AG09309 (cell line): ENCODE measurements at regions not wholly inside any gene's neighbourhood (a gene's known extent, or its start where the extent isn't known, plus 50 kb on each side); places are given as distances from the start of the nearest gene placed in this dataset.
"Not testable (repeated sequence)": the region's sequence is repeated elsewhere in the genome, so short reads cannot be mapped to it uniquely, and the experiment has no call there.

ENCODE experiments used
- DNase-seq: peaks from one replicate; pipeline ENCODE4 v3.0.0-alpha.2; 2010; ENCODE audit warnings: low read depth
- H3K4me3 ChIP-seq: 2 replicates; pipeline ENCODE4 v1.5.1; 2011; ENCODE audit warnings: mild to moderate bottlenecking, low read depth, low read length, moderate library complexity; ENCODE audit not compliant: control insufficient read depth
- TF ChIP-seq, protein P1 (sequence below): IDR thresholded peaks from 2 replicates; pipeline ENCODE4 v1.5.1; 2011; ENCODE audit warnings: mild to moderate bottlenecking, low read depth, low read length, inconsistent platforms; ENCODE audit not compliant: insufficient read depth, control insufficient read depth; ENCODE audit errors: missing control alignments

DNA sequence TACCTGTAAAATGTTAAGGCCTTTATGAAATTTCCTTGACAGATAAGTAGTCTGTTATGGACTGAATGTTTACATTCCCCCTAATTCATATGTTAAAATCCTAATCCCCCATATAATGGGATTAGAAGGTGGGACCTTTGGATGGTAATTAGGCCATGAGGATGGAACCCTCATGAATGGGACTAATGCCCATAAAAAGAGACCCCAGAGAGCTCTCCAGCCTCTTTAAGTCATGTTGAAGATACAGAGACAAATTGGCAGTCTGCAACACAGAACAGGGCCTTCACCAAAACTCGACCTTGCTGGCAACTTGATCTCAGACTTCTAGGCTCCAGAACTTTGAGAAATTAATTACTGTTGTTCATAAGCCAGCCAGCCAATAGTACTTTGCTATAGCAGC, 1344.5 kb upstream of the PCDH7 start:
- no peak for DNase-seq
- TF ChIP-seq, protein P1, sequence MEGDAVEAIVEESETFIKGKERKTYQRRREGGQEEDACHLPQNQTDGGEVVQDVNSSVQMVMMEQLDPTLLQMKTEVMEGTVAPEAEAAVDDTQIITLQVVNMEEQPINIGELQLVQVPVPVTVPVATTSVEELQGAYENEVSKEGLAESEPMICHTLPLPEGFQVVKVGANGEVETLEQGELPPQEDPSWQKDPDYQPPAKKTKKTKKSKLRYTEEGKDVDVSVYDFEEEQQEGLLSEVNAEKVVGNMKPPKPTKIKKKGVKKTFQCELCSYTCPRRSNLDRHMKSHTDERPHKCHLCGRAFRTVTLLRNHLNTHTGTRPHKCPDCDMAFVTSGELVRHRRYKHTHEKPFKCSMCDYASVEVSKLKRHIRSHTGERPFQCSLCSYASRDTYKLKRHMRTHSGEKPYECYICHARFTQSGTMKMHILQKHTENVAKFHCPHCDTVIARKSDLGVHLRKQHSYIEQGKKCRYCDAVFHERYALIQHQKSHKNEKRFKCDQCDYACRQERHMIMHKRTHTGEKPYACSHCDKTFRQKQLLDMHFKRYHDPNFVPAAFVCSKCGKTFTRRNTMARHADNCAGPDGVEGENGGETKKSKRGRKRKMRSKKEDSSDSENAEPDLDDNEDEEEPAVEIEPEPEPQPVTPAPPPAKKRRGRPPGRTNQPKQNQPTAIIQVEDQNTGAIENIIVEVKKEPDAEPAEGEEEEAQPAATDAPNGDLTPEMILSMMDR: no peak
- no peak overlapping the region for H3K4me3 ChIP-seq

DNA sequence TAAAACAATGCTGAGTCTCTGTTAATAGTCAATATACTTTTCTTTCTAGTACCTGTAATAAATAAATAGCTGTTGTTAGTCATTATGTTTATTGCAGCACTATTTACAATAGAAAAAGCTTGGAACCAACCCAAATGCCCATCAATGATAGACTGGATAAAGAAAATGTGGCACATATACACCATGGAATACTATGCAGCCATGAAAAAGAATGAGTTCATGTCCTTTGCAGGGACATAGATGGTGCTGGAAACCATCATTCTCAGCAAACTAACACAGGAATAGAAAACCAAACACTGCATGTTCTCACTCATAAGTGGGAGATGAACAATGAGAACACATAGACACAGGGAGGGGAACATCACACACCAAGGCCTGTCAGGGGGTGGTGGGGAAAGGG, 1341.9 kb upstream of the PCDH7 start:
- DNase-seq, H3K4me3 ChIP-seq: not testable (repeated sequence)

DNA sequence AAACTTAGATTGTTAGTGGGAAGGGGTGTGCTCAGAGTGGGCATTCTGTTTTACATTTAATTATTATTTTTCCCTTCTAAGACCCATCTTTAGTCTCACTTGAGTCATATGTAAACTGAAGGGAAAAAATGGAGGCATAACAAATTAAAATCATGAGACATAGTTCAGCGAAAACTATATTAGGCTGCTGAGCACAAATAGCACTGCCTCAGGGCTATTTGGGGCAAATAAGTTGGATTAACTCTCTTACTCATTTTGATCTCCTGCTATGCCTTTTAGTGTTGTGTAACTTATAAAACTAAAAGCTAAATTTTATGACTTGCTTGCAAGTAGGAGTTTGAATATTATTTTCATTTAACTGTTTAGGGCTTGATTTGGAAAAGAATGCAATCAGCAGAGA, 1329.2 kb upstream of the PCDH7 start:
- H3K4me3 ChIP-seq: no peak overlapping the region
- TF ChIP-seq, protein P1: no peak
- peak; percentile 64 for DNase-seq

DNA sequence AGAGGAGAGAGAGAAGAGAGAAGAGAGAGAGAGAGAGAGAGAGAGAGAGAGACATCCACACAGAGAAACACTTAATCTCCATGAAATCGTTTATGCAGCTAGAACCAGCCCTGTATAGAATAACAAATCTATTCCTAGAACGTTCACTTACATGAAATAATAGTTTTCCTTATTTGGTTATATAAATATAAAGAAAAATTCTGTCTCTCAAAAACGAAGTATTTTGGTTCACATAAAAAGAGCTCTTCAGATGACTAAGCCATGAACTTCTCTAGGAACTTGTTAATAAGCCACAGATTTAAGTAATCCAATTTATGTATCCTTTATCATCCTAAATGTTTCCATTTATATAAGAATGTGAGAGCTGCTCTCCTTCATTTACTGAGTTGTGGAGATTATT, 1315.1 kb upstream of the PCDH7 start:
- TF ChIP-seq, protein P1: no peak
- no peak overlapping the region for H3K4me3 ChIP-seq
- DNase-seq: no peak

DNA sequence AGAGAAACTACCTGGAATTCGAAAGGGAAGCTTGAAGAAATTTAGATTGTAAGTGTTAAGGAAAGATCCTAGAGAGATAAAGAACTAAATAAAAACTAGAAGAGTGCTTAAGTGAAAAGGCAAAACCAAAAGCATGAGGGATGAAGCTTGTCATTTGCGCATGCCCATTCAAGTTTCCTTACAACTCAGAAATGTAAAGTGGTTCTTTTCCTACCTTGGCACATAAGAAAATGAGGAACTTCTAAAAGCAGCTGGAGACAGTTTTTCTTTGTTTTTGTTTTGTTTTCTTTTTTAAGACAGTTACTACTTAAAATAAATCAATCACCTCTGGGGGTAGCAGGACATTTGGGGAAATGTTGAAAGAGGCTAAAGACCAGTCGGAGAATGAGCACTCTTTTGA, 1304.4 kb upstream of the PCDH7 start:
- TF ChIP-seq, protein P1: no peak
- DNase-seq: no peak
- H3K4me3 ChIP-seq: no peak overlapping the region

DNA sequence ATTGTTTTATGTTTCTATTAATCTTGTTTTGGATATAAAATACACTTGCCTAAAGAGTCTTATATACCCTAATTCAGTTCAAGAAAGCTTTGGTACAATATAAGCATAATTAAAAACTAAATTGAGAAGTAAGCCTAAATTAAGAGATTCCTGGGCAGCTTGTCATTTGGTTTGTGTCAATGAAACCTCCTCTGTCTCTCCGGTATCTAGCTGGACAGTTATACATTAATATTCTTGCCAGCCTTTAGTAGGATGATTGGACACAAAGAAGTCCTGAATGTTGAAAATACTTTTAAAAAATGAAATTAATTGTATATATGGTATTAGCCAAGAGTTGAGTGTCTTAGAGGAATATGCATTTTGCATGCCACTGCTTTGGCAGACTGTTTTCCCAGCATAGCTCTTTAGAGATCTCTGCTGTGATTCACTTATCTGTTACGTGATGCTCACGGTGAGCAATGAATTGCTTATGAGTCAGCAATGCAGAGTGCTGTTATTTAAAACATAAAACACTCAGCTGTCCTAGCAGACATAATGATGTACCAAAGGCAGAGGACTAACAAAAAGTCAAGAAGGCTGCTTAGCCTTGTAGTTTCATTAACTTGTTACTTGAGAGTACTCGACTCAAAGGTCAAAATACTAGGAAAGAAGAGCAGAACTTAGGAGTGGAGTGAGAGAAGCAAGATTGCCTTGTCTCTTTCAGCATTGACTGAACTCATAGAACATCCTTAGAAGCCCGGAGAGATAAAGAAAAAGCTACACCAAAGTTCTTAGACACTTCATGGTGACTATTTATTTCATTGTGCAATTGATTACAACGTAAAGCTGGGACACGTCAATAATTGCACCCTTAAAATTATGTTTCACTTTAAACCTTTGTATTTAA, 1296.1 kb upstream of the PCDH7 start:
- no peak overlapping the region for H3K4me3 ChIP-seq
- TF ChIP-seq, protein P1: no peak

DNA sequence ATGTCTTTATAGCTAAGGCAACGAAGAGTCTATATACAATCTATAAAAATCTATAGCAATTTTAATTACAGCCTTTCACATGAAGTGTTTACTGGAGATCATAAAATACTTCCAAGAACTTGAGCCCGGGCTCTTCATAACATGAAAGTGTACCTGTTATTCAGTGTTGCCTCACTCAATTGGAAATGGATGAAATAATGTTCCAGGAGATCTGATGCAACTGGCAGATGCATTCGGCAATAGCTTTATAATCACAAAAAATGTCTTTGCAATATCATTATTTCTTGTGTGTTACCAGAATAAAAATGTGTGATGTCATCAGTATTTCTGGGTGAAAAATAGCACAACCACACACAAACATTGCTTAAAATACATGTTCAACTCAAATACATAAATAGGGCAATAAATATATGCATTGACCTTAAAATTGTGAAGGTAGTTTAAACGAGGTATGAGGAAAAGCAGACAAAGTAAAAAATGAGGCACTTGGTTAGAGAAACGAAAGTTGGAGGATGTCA, 1266.8 kb upstream of the PCDH7 start:
- H3K4me3 ChIP-seq: no peak overlapping the region
- DNase-seq: no peak
- TF ChIP-seq, protein P1: no peak

More for the DNA sequence above, 1296.1 kb upstream of the PCDH7 start:
- DNase-seq: peak; percentile 68
